ENCODE measurements at regions not wholly inside any gene's neighbourhood (a gene's known extent, or its start where the extent isn't known, plus 50 kb on each side); places are given as distances from the start of the nearest gene placed in this dataset.

- Histone ChIP-seq H3K9me2 (no peaks in the 10 kb centered on the region), H3K9ac (no peak overlapping the region), H3K27ac (ENCODE audit: low read depth in 2 of 2, low read length in 1 of 2) (no peak overlapping the region), H3K79me2 (ENCODE audit: insufficient read depth) (no peaks in the 10 kb centered on the region), H3K4me1 (ENCODE audit: control insufficient read depth in 1 of 2, insufficient read depth in 2 of 2, low read depth in 1 of 2, low read length in 1 of 2) (no peaks in the 10 kb centered on the region), H4K20me1 (ENCODE audit: insufficient read depth) (no peaks in the 10 kb centered on the region), H3K9me3 (no peaks in the 10 kb centered on the region), H3K4me2 (no peak overlapping the region), H3K4me3 (ENCODE audit: low read depth in 2 of 2, low read length in 1 of 2) (no peak overlapping the region), H3F3A (replicated peaks; ENCODE audit: insufficient read depth) (no peaks in the 10 kb centered on the region), H3K36me3 (replicated peaks in 1 of 2; ENCODE audit: control insufficient read depth in 1 of 2, insufficient read depth in 2 of 2, low read length in 1 of 2) (no peaks in the 10 kb centered on the region), H2AFZ (ENCODE audit: low read depth) (no peak overlapping the region), H3K27me3 (ENCODE audit: insufficient read depth) (no peaks in the 10 kb centered on the region)
- ChIA-PET POLR2A (no interaction called here), CTCF (no interaction called here)
- 89% methylated on average over 3 of the region's 3 CpGs for WGBS (ENCODE audit: low lambda C conversion rate)
- TF ChIP-seq ELF1 (IDR thresholded peaks at IDR 0.05), result no peak
- TF ChIP-seq, protein P1, sequence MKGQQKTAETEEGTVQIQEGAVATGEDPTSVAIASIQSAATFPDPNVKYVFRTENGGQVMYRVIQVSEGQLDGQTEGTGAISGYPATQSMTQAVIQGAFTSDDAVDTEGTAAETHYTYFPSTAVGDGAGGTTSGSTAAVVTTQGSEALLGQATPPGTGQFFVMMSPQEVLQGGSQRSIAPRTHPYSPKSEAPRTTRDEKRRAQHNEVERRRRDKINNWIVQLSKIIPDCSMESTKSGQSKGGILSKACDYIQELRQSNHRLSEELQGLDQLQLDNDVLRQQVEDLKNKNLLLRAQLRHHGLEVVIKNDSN (IDR thresholded peaks at IDR 0.05; ENCODE audit: borderline replicate concordance, low read depth), result no peak
- TF ChIP-seq SMC3 (IDR thresholded peaks at IDR 0.05; ENCODE audit: low read depth, low read length), result no peak
- no peak for TF ChIP-seq PBX3 (IDR thresholded peaks at IDR 0.05)
- TF ChIP-seq RFX5 (IDR thresholded peaks at IDR 0.05; ENCODE audit: low read length), result no peak
- no peak for TF ChIP-seq TEAD4 (IDR thresholded peaks at IDR 0.05; ENCODE audit: borderline replicate concordance, insufficient read depth)
- TF ChIP-seq FOXM1 (IDR thresholded peaks at IDR 0.05; ENCODE audit: low read depth), result no peak
- TF ChIP-seq TAF1 (IDR thresholded peaks at IDR 0.05; ENCODE audit: borderline replicate concordance, low read depth, low read length), result no peak
- no peak for TF ChIP-seq EP300 (IDR thresholded peaks at IDR 0.05; ENCODE audit: borderline replicate concordance in 1 of 2, low read depth in 1 of 2, low read length in 1 of 2)
- TF ChIP-seq JUND (IDR thresholded peaks at IDR 0.05), result no peak
- DNase-seq, result no peak
Measured at GRCh38 chr11:28401446-28401845, 293.3 kb downstream of the METTL15 start.

GRCh38 chr11:28400331-28401100, 292.3 kb downstream of the METTL15 start:
- WGBS (ENCODE audit: low lambda C conversion rate), result 81% methylated on average over 4 of the region's 4 CpGs
- no peaks in the 10 kb centered on the region for H3K36me3 ChIP-seq (replicated peaks in 1 of 2; ENCODE audit: control insufficient read depth in 1 of 2, insufficient read depth in 2 of 2, low read length in 1 of 2)
- H3K4me3 ChIP-seq (ENCODE audit: low read depth in 2 of 2, low read length in 1 of 2), result no peak overlapping the region
- H3K4me2 ChIP-seq, result no peak overlapping the region
- no peaks in the 10 kb centered on the region for H3F3A ChIP-seq (replicated peaks; ENCODE audit: insufficient read depth)
- no peaks in the 10 kb centered on the region for H3K79me2 ChIP-seq (ENCODE audit: insufficient read depth)
- no peaks in the 10 kb centered on the region for H4K20me1 ChIP-seq (ENCODE audit: insufficient read depth)
- no peak overlapping the region for H3K27ac ChIP-seq (ENCODE audit: low read depth in 2 of 2, low read length in 1 of 2)
- DNase-seq, result no peak
- H3K27me3 ChIP-seq (ENCODE audit: insufficient read depth), result no peaks in the 10 kb centered on the region
- H3K9me3 ChIP-seq, result no peaks in the 10 kb centered on the region
- TF ChIP-seq JUND (IDR thresholded peaks at IDR 0.05), result no peak
- TF ChIP-seq NFIC (IDR thresholded peaks at IDR 0.05; ENCODE audit: borderline replicate concordance), result no peak
- TF ChIP-seq SMC3 (IDR thresholded peaks at IDR 0.05; ENCODE audit: low read depth, low read length), result no peak
- no peak for TF ChIP-seq POLR2AphosphoS5 (IDR thresholded peaks at IDR 0.05; ENCODE audit: low read depth, low read length)
- TF ChIP-seq NRF1 (IDR thresholded peaks at IDR 0.05; ENCODE audit: low read depth, low read length), result no peak
- no peak for TF ChIP-seq SIN3A (IDR thresholded peaks at IDR 0.05; ENCODE audit: borderline replicate concordance, low read depth, low read length)
- TF ChIP-seq FOSL2 (IDR thresholded peaks at IDR 0.05; ENCODE audit: borderline replicate concordance, low read depth), result no peak
- no peak for TF ChIP-seq FOXJ3 (CRISPR knock-in tag; IDR thresholded peaks at IDR 0.05)
- POLR2A ChIA-PET, result no interaction called here
- H3K9ac ChIP-seq, result no peak overlapping the region
- CTCF ChIA-PET, result no interaction called here
- H3K9me2 ChIP-seq, result no peaks in the 10 kb centered on the region
- H2AFZ ChIP-seq (ENCODE audit: low read depth), result no peak overlapping the region
- H3K4me1 ChIP-seq (ENCODE audit: control insufficient read depth in 1 of 2, insufficient read depth in 2 of 2, low read depth in 1 of 2, low read length in 1 of 2), result no peaks in the 10 kb centered on the region
